HEK293T (cell line): ENCODE measurements at regions not wholly inside any gene's neighbourhood (a gene's known extent, or its start where the extent isn't known, plus 50 kb on each side); places are given as distances from the start of the nearest gene placed in this dataset.

Experiments used
- CTCF ChIA-PET: fragments of 350-600 bp; formaldehyde crosslinking; extraction: SDS; loops from one replicate; lab custom pipeline; 2021; ENCODE audit warnings: antibody characterized with exemption, inconsistent platforms; lab: Yijun Ruan, JAX
- POLR2A ChIA-PET: fragments of 350-600 bp; formaldehyde crosslinking; extraction: SDS; loops from one replicate; lab custom pipeline; 2020; ENCODE audit warnings: antibody characterized with exemption, inconsistent platforms; lab: Yijun Ruan, JAX
- DNase-seq: peaks from one replicate; pipeline ENCODE4 v3.0.0; 2012; ENCODE audit warnings: mixed read lengths; ENCODE audit errors: extremely low spot score
- ARNT ChIP-seq: fragments of 450-650 bp; IDR thresholded peaks from 2 replicates; pipeline ENCODE4 v1.6.1; 2017; ENCODE audit warnings: mild to moderate bottlenecking
- BHLHE40 ChIP-seq: fragments of 450-650 bp; IDR thresholded peaks from 2 replicates; pipeline ENCODE4 v1.6.1; 2016; ENCODE audit warnings: mild to moderate bottlenecking, moderate library complexity, borderline replicate concordance
- CTBP1 ChIP-seq: fragments of 450-650 bp; IDR thresholded peaks from 2 replicates; pipeline ENCODE4 v1.6.1; 2016; ENCODE audit warnings: borderline replicate concordance
- ELF4 ChIP-seq: fragments of 450-650 bp; IDR thresholded peaks from 2 replicates; pipeline ENCODE4 v1.6.1; 2017; ENCODE audit warnings: antibody characterized with exemption
- FOXA1 ChIP-seq: fragments of 450-650 bp; IDR thresholded peaks from 2 replicates; pipeline ENCODE4 v1.6.1; 2016; ENCODE audit warnings: mild to moderate bottlenecking
- FOXK2 ChIP-seq: fragments of 450-650 bp; IDR thresholded peaks from 2 replicates; pipeline ENCODE4 v1.6.1; 2016; ENCODE audit warnings: mild to moderate bottlenecking
- FOXM1 ChIP-seq: fragments of 450-650 bp; IDR thresholded peaks from 2 replicates; pipeline ENCODE4 v1.6.1; 2017; ENCODE audit warnings: mild to moderate bottlenecking, borderline replicate concordance
- HDGF ChIP-seq: fragments of 450-650 bp; IDR thresholded peaks from 2 replicates; pipeline ENCODE4 v1.6.1; 2017; ENCODE audit warnings: antibody characterized with exemption, borderline replicate concordance
- L3MBTL2 ChIP-seq: fragments of 450-650 bp; conservative IDR thresholded peaks from 2 replicates; pipeline ENCODE4 v1.6.1; 2016; ENCODE audit warnings: mild to moderate bottlenecking
- LEF1 ChIP-seq: fragments of 450-650 bp; IDR thresholded peaks from 2 replicates; pipeline ENCODE4 v1.6.1; 2017; ENCODE audit warnings: mild to moderate bottlenecking, borderline replicate concordance
- NFRKB ChIP-seq: fragments of 450-650 bp; IDR thresholded peaks from 2 replicates; pipeline ENCODE4 v1.6.1; 2016; ENCODE audit warnings: mild to moderate bottlenecking, moderate library complexity
- PKNOX1 ChIP-seq: fragments of 450-650 bp; IDR thresholded peaks from 2 replicates; pipeline ENCODE4 v1.6.1; 2016
- SP1 ChIP-seq: fragments of 450-650 bp; IDR thresholded peaks from 2 replicates; pipeline ENCODE4 v1.6.1; 2017
- SUZ12 ChIP-seq: fragments of 450-650 bp; IDR thresholded peaks from 2 replicates; pipeline ENCODE4 v1.6.1; 2016; ENCODE audit warnings: mild to moderate bottlenecking
- TARDBP ChIP-seq: fragments of 450-650 bp; IDR thresholded peaks from 2 replicates; pipeline ENCODE4 v1.6.1; 2016
- ZNF384 ChIP-seq: fragments of 450-650 bp; IDR thresholded peaks from 2 replicates; pipeline ENCODE4 v1.6.1; 2016

GRCh38 chr10:21056461-21056860 is 159.3 kb upstream of the NEBL start:
- POLR2A ChIA-PET, result no interaction called here
- no peak for DNase-seq
- TF ChIP-seq ELF4 (no peak), SUZ12 (no peak), CTBP1 (no peak), HDGF (no peak), FOXA1 (no peak), ARNT (no peak), L3MBTL2 (no peak), PKNOX1 (no peak), LEF1 (no peak), SP1 (no peak), TARDBP (no peak), FOXM1 (no peak), NFRKB (no peak), FOXK2 (no peak), ZNF384 (no peak), BHLHE40 (no peak)
- CTCF ChIA-PET, result no interaction called here

GRCh38 chr10:21055339-21056135 is 158.4 kb upstream of the NEBL start:
- POLR2A ChIA-PET, result no interaction called here
- CTCF ChIA-PET, result no interaction called here
- TF ChIP-seq ZNF384 (no peak), L3MBTL2 (no peak), FOXK2 (no peak), SP1 (no peak), LEF1 (no peak), FOXA1 (no peak), ARNT (no peak), ELF4 (no peak), TARDBP (no peak), HDGF (no peak), PKNOX1 (no peak), SUZ12 (no peak), NFRKB (no peak), CTBP1 (no peak), BHLHE40 (no peak), FOXM1 (no peak)
- no peak for DNase-seq

- CTCF ChIA-PET, result no interaction called here
- POLR2A ChIA-PET, result no interaction called here
- no peak for DNase-seq
- no peak for TF ChIP-seq ELF4
- no peak for TF ChIP-seq SP1
- no peak for TF ChIP-seq LEF1
- no peak for TF ChIP-seq PKNOX1
- TF ChIP-seq SUZ12, result no peak
- no peak for TF ChIP-seq HDGF
- TF ChIP-seq ARNT, result no peak
- no peak for TF ChIP-seq FOXA1
- no peak for TF ChIP-seq BHLHE40
- no peak for TF ChIP-seq TARDBP
- TF ChIP-seq FOXM1, result no peak
- no peak for TF ChIP-seq ZNF384
- TF ChIP-seq NFRKB, result no peak
- TF ChIP-seq L3MBTL2, result no peak
- TF ChIP-seq FOXK2, result no peak
- TF ChIP-seq CTBP1, result no peak
These were observed 157.0 kb upstream of the NEBL start for GRCh38 chr10:21053953-21054690.

GRCh38 chr10:21052709-21053104 is 155.6 kb upstream of the NEBL start:
- ChIA-PET CTCF (no interaction called here), POLR2A (no interaction called here)
- no peak for DNase-seq
- no peak for TF ChIP-seq ARNT
- TF ChIP-seq FOXK2, result no peak
- TF ChIP-seq NFRKB, result no peak
- no peak for TF ChIP-seq TARDBP
- TF ChIP-seq L3MBTL2, result no peak
- no peak for TF ChIP-seq HDGF
- no peak for TF ChIP-seq ZNF384
- TF ChIP-seq LEF1, result no peak
- no peak for TF ChIP-seq ELF4
- TF ChIP-seq SP1, result no peak
- no peak for TF ChIP-seq SUZ12
- TF ChIP-seq FOXA1, result no peak

GRCh38 chr10:21052072-21052708 is 155.1 kb upstream of the NEBL start:
- no peak for DNase-seq
- TF ChIP-seq SUZ12 (no peak), FOXM1 (no peak), L3MBTL2 (no peak)
- POLR2A ChIA-PET, result interaction anchor here (0.6 kb wide), 1 partner anchor 910 kb away, joined by 3 read pairs; no protein-coding TSS in a partner anchor
- CTCF ChIA-PET, result no interaction called here
